22Rv1 (cell line): ENCODE measurements at regions not wholly inside any gene's neighbourhood (a gene's known extent, or its start where the extent isn't known, plus 50 kb on each side); places are given as distances from the start of the nearest gene placed in this dataset.

Source experiments
- CTCF ChIP-seq: fragments of 450-650 bp; IDR thresholded peaks from 2 replicates; pipeline ENCODE4 v1.5.1; 2017; ENCODE audit warnings: mild to moderate bottlenecking
- ZFX ChIP-seq: fragments of 450-650 bp; IDR thresholded peaks from 2 replicates; pipeline ENCODE4 v1.6.1; 2017; ENCODE audit warnings: antibody characterized with exemption, borderline replicate concordance

DNA sequence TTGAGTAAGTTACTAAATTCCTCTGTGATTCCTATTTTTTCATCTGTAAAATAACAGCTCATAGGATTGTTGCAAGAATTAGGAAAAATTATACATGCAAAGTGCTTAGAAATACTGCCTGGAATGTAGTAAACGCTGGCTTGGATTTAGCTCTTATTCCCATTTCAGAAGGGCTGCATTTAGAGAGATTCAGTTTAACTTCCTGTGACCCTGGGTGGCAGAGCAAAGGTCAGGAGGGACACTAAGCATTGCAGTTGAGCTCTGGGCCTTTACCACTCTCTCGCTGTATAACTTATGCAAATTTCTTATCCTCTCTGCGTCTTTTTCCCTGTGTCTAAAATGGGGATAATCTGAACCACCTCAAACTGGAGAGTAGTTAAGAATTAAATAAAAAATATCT, 241.0 kb upstream of the POU3F1 start:
- no peak for TF ChIP-seq CTCF
- no peak for TF ChIP-seq ZFX
